ENCODE measurements at regions not wholly inside any gene's neighbourhood (a gene's known extent, or its start where the extent isn't known, plus 50 kb on each side); places are given as distances from the start of the nearest gene placed in this dataset.

GRCh38 chr4:146088690-146089089 lies 86.8 kb upstream of the LSM6 start:
- Histone ChIP-seq H3K4me3 (ENCODE audit: control extremely low read depth in 1 of 5, extremely low read depth in 1 of 5, insufficient read depth in 1 of 5, low read depth in 2 of 5, low read length in 4 of 5) (no peak overlapping the region), H3K79me2 (ENCODE audit: control insufficient read depth, insufficient read depth, low read length) (no peaks in the 10 kb centered on the region), H3K9ac (ENCODE audit: low read length) (no peak overlapping the region), H3K36me3 (replicated peaks in 1 of 2; ENCODE audit: control extremely low read depth in 1 of 2, control insufficient read depth in 1 of 2, extremely low read depth in 1 of 2, insufficient read depth in 2 of 2, low read length in 1 of 2) (no peaks in the 10 kb centered on the region), H3K27ac (ENCODE audit: low read length in 2 of 2) (no peak overlapping the region), H4K20me1 (ENCODE audit: control insufficient read depth, insufficient read depth, low read length, poor library complexity, severe bottlenecking) (no peaks in the 10 kb centered on the region), H3K27me3 (replicated peaks in 1 of 4; ENCODE audit: control extremely low read depth in 1 of 4, control insufficient read depth in 3 of 4, insufficient read depth in 4 of 4, low read length in 3 of 4) (no peaks in the 10 kb centered on the region), H2AFZ (ENCODE audit: insufficient read depth, low read depth, low read length, poor library complexity, severe bottlenecking) (no peak overlapping the region), H3K4me2 (replicated peaks; ENCODE audit: low read depth, low read length, poor library complexity, severe bottlenecking) (no peak overlapping the region), H3K4me1 (ENCODE audit: control insufficient read depth in 2 of 2, insufficient read depth in 2 of 2, low read length in 2 of 2) (peaks cover 0 to 9% of the 10 kb centered on the region in 2 donors), H3K9me3 (ENCODE audit: control extremely low read depth in 1 of 3, control insufficient read depth in 2 of 3, insufficient read depth in 1 of 3, low read length in 2 of 3) (no peaks in the 10 kb centered on the region)
- Mint-ChIP-seq H3K9me3 (ENCODE audit: insufficient read depth) (no peaks in the 10 kb centered on the region), H3K4me1 (peaks cover 20% of the 10 kb centered on the region), H3K27ac (no peak overlapping the region), H3K4me3 (no peak overlapping the region), H3K27me3 (no peaks in the 10 kb centered on the region)
- intact Hi-C loops (cut with micrococcal nuclease): no loop called here
- ChIA-PET CTCF (no interaction called here), POLR2A (no interaction called here)
- WGBS (ENCODE audit: insufficient coverage): no CpG with 5 or more reads among the region's 2 CpGs
- no peak for ATAC-seq (ENCODE audit: low read depth)
- no peak for TF ChIP-seq CTCF (IDR thresholded peaks at IDR 0.05)
- TF ChIP-seq EZH2 (IDR thresholded peaks at IDR 0.05; ENCODE audit: borderline replicate concordance, insufficient read depth, low read depth, low read length, poor library complexity, severe bottlenecking): no peak
- DNase-seq: no peak

GRCh38 chr4:146087856-146088255 lies 87.7 kb upstream of the LSM6 start:
- no peaks in the 10 kb centered on the region for H4K20me1 ChIP-seq (ENCODE audit: control insufficient read depth, insufficient read depth, low read length, poor library complexity, severe bottlenecking)
- H3K4me1 ChIP-seq (ENCODE audit: control insufficient read depth in 2 of 2, insufficient read depth in 2 of 2, low read length in 2 of 2): peaks cover 0 to 9% of the 10 kb centered on the region in 2 donors
- TF ChIP-seq EZH2 (IDR thresholded peaks at IDR 0.05; ENCODE audit: borderline replicate concordance, insufficient read depth, low read depth, low read length, poor library complexity, severe bottlenecking) (no peak), CTCF (IDR thresholded peaks at IDR 0.05) (no peak)
- no peak overlapping the region for H2AFZ ChIP-seq (ENCODE audit: insufficient read depth, low read depth, low read length, poor library complexity, severe bottlenecking)
- no peak overlapping the region for H3K4me2 ChIP-seq (replicated peaks; ENCODE audit: low read depth, low read length, poor library complexity, severe bottlenecking)
- no peaks in the 10 kb centered on the region for H3K27me3 ChIP-seq (replicated peaks in 1 of 4; ENCODE audit: control extremely low read depth in 1 of 4, control insufficient read depth in 3 of 4, insufficient read depth in 4 of 4, low read length in 3 of 4)
- no peak overlapping the region for H3K27ac ChIP-seq (ENCODE audit: low read length in 2 of 2)
- intact Hi-C loops (cut with micrococcal nuclease): no loop called here
- Mint-ChIP-seq H3K27me3 (no peaks in the 10 kb centered on the region), H3K27ac (no peak overlapping the region), H3K4me1 (peaks cover 20% of the 10 kb centered on the region), H3K9me3 (ENCODE audit: insufficient read depth) (no peaks in the 10 kb centered on the region), H3K4me3 (no peak overlapping the region)
- DNase-seq: no peak
- H3K4me3 ChIP-seq (ENCODE audit: control extremely low read depth in 1 of 5, extremely low read depth in 1 of 5, insufficient read depth in 1 of 5, low read depth in 2 of 5, low read length in 4 of 5): no peak overlapping the region
- WGBS (ENCODE audit: insufficient coverage): 100% methylated on average over 1 of the region's 5 CpGs
- no peak for ATAC-seq (ENCODE audit: low read depth)
- H3K36me3 ChIP-seq (replicated peaks in 1 of 2; ENCODE audit: control extremely low read depth in 1 of 2, control insufficient read depth in 1 of 2, extremely low read depth in 1 of 2, insufficient read depth in 2 of 2, low read length in 1 of 2): no peaks in the 10 kb centered on the region
- H3K79me2 ChIP-seq (ENCODE audit: control insufficient read depth, insufficient read depth, low read length): no peaks in the 10 kb centered on the region
- CTCF ChIA-PET: no interaction called here
- POLR2A ChIA-PET: no interaction called here
- H3K9ac ChIP-seq (ENCODE audit: low read length): no peak overlapping the region
- no peaks in the 10 kb centered on the region for H3K9me3 ChIP-seq (ENCODE audit: control extremely low read depth in 1 of 3, control insufficient read depth in 2 of 3, insufficient read depth in 1 of 3, low read length in 2 of 3)
